Stimulated activated CD8-positive, alpha-beta memory T cell treated with anti-CD3 and anti-CD28 coated beads, Interleukin-7, amount 100 ng/mL, for 4 hours (primary cell): ENCODE measurements at regions not wholly inside any gene's neighbourhood (a gene's known extent, or its start where the extent isn't known, plus 50 kb on each side); places are given as distances from the start of the nearest gene placed in this dataset.
"Not testable (repeated sequence)": the region's sequence is repeated elsewhere in the genome, so short reads cannot be mapped to it uniquely, and the experiment has no call there.

ENCODE experiments used
- DNase-seq, 2 donors: peaks; one replicate each; pipeline ENCODE4 v3.0.0-alpha.2; 2020; ENCODE audit warnings: low read depth in 2 of 2

DNA sequence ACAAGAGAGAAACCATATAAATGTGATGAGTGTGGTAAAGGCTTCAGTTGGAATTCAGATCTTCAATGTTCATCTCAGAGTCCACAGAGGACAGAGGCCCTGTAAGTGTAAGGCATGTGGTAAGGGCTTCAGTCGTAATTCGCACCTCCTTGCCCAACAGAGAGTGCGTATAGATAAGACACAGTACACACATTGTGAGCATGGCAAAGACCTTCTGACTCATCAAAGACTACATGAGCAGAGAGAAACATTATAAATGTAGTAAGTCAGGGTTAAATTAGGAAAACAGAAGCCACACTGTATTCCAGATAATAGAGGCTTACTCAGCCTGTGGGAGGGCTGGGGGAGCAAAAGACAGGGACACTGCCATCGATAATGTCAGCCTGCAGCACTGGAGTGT lies 98.1 kb upstream of the GPR39 start:
- not testable (repeated sequence) for DNase-seq

- not testable (repeated sequence) for DNase-seq
Observed at GRCh38 chr2:132324005-132324404, 92.6 kb upstream of the GPR39 start.

- not testable (repeated sequence) for DNase-seq
Observed at GRCh38 chr2:132332345-132333033, 84.1 kb upstream of the GPR39 start.

DNA sequence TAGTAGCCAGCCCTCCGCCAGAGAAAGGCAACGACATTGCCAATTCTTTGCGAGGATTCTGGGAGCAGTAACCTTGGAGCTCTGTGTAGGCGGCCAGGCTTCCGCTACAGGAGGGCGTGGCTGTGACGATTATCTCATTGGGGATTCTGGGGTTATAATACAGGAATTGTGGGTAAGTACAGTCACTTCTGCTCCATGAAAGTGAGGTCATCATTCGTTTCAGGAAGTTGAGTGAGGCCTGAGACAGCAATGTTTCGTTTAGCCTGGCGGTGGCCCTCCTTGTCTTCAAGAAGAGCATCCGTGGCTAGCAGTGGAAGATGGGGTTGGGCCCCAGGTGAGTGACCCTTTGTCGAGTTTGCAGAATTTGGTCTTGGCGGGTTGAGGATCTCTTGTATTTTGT lies 79.5 kb upstream of the GPR39 start:
- DNase-seq, result not testable (repeated sequence)

GRCh38 chr2:132337844-132338243 lies 78.8 kb upstream of the GPR39 start:
- not testable (repeated sequence) for DNase-seq

DNA sequence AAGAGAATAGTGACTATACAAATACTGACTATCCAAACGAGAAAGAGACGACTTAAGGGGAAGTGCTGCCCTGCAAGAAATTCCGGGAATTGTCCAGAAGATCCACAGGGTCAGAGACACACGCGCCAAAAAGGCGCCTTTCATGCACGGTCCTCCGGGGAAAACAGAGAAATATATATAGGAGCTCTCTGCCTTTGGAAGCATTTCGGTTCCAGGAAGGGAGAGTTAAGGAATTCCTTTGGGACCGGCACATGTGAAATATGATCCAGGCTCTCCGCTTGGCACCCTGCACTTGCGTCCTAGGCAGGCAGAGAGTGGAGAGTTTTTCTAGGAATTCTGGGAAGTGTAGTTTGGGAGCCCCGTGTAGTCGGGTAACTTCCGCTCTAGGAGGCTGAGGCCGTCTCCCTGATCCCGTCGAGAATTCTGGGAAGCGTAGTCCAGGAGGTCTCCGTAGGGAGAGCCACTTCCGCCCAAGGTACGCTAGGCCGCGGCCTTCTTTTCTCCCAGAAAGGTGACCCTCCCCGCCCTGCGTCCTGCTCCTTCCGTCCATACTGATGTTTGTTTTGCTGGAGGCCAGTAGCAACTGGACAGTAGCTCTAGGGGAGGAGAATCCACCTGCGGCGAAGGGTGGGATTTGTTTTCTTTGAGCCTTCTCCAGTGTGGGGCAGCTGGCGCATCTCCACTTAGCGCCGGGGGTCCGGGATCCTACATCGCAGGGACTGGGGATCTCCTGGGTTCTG lies 69.4 kb upstream of the GPR39 start:
- not testable (repeated sequence) for DNase-seq

- DNase-seq, result not testable (repeated sequence)
Observed at GRCh38 chr2:132349092-132349687, 67.4 kb upstream of the GPR39 start.

- not testable (repeated sequence) for DNase-seq
Observed at GRCh38 chr2:132351668-132352067, 64.9 kb upstream of the GPR39 start.

GRCh38 chr2:132352481-132353001 lies 64.1 kb upstream of the GPR39 start:
- not testable (repeated sequence) for DNase-seq

DNA sequence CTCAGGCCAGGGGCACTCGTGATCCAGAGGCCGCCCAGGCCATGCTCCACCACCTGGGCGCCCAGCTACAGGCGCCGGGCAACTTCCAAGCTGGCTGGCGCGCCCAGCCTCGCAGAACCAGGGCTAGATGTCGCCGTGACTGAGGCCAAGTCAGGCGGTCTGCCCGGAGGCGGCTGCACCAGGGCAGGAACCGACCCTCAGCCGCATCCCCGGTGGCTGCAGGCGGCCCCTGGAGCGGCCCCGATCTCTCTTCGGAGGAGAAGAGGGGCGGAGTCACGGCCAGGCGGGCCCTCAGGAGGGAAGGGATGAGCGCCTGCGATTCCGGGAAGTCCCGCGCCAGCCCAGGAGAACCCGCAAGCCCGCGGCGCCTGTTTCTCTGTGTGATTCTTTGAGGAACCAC lies 63.2 kb upstream of the GPR39 start:
- not testable (repeated sequence) for DNase-seq

DNA sequence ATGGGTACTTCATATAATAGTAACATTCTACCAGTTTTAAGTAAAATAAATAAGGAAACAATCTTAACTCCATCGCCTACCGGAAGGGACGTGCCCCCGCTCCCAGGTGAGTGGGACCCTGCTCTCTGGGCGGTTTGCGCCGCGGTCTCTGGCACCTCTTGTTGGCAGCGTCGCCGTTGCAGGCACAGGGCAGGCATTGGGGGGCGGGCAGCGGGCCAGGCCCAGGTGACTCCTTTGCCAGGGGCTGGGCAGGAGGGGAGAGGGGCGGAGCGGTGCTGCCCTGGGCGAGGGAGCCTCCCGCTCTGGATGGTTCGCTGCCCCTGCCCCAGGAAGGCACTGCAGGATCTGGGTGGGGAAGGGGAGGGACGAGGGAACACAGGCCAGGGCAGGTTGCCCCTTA lies 55.6 kb upstream of the GPR39 start:
- not testable (repeated sequence) for DNase-seq

GRCh38 chr2:132361498-132361897 lies 55.1 kb upstream of the GPR39 start:
- DNase-seq, result not testable (repeated sequence)

- not testable (repeated sequence) for DNase-seq
Observed at GRCh38 chr2:132363352-132363751, 53.3 kb upstream of the GPR39 start.

GRCh38 chr2:132365963-132366362 lies 50.6 kb upstream of the GPR39 start:
- not testable (repeated sequence) for DNase-seq

DNA sequence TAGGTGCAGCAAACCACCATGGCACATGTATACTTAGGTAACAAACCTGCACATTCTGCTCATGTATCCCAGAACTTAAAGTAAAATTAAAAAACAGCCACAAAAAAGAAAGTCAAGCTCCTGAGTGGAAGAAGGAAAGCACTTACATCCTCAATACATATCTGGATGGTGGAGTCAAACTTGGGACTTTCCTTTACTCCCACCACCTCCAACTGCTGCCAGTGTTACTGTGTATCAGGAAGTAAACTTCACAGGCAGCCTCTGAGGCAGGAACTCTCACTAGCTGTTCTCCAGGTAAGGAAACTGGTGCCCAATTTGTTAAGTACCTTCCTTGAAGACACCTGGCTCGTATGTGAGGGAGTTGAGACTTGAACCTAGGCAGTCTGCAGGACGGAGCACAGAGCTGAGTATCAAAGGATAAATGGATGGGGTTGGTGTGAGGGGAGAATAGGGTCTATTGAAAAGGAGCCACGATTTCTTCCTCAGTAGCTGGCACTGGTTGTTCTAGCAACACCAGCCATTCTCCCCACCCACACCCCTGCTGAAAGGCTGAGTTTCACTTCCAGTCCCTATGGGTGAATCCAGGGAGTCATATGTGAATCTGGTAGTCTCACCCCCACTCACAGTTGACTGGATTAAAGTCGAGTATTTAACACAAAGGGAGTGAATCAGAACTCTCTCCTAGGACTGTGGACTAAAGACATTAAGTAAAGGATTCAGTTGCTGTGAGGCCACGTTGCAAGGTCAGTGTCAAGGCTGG lies 50.0 kb upstream of the GPR39 start:
- no peak for DNase-seq
